Fibroblast of pulmonary artery (primary cell): ENCODE measurements at regions not wholly inside any gene's neighbourhood (a gene's known extent, or its start where the extent isn't known, plus 50 kb on each side); places are given as distances from the start of the nearest gene placed in this dataset.

ENCODE experiments used
- DNase-seq: peaks from one replicate; pipeline ENCODE4 v3.0.0-alpha.2; 2010; ENCODE audit warnings: low read depth
- H3K4me3 ChIP-seq: replicated peaks from 2 replicates; pipeline ENCODE4 v1.5.1; 2011; ENCODE audit warnings: low read depth, mild to moderate bottlenecking, control low read depth, low read length, moderate library complexity
- TF ChIP-seq, protein P1 (sequence below): IDR thresholded peaks from 2 replicates; pipeline ENCODE4 v1.5.1; 2011; ENCODE audit warnings: mild to moderate bottlenecking, control low read depth, low read length, inconsistent platforms; ENCODE audit errors: missing control alignments

DNA sequence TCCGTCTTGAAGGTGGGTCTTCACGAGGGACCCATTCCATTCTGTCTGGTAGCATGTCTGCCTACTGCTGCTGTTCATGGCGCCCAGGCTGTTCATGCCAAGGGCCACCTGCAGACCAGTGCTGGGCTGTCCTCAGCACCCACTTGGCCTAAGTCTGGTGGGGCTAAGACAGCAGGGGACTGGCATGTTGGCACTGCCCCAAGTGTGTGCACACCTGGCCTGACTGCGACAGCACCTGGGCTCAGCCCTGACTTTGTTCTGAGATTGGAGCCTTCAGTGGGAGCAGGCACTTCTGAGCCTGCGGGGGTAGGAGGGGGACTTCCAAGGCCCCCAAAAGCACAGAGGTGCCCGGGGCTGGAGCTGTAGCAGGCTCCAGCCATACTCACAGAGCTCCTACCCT, 250.8 kb upstream of the EDNRB start:
- DNase-seq, result no peak
- TF ChIP-seq, protein P1, sequence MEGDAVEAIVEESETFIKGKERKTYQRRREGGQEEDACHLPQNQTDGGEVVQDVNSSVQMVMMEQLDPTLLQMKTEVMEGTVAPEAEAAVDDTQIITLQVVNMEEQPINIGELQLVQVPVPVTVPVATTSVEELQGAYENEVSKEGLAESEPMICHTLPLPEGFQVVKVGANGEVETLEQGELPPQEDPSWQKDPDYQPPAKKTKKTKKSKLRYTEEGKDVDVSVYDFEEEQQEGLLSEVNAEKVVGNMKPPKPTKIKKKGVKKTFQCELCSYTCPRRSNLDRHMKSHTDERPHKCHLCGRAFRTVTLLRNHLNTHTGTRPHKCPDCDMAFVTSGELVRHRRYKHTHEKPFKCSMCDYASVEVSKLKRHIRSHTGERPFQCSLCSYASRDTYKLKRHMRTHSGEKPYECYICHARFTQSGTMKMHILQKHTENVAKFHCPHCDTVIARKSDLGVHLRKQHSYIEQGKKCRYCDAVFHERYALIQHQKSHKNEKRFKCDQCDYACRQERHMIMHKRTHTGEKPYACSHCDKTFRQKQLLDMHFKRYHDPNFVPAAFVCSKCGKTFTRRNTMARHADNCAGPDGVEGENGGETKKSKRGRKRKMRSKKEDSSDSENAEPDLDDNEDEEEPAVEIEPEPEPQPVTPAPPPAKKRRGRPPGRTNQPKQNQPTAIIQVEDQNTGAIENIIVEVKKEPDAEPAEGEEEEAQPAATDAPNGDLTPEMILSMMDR, result no peak
- H3K4me3 ChIP-seq, result no peak overlapping the region

- DNase-seq, result no peak
- TF ChIP-seq, protein P1, result no peak
- H3K4me3 ChIP-seq, result no peak overlapping the region
Measured at GRCh38 chr13:78168981-78169380, 250.3 kb upstream of the EDNRB start.

DNA sequence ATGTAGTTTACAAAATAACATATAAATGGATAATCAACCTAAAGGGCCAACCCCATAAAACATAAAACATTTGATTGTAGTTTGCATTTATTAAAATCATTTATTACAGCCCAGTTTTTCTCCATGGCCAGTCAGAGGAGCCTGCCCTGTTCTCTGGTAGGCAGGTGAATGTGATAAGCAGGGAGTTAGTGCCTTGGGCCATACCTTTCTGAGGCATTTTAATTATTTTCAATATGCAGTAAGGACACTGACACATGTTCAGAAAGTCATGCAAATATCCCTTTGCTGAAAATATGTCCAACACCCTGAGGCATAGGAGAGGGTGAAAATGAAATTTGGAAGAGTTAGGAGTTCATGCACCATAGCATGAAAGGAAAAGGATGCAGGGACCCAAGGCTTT, 242.6 kb upstream of the EDNRB start:
- H3K4me3 ChIP-seq, result no peak overlapping the region
- DNase-seq, result no peak
- TF ChIP-seq, protein P1, result no peak

DNA sequence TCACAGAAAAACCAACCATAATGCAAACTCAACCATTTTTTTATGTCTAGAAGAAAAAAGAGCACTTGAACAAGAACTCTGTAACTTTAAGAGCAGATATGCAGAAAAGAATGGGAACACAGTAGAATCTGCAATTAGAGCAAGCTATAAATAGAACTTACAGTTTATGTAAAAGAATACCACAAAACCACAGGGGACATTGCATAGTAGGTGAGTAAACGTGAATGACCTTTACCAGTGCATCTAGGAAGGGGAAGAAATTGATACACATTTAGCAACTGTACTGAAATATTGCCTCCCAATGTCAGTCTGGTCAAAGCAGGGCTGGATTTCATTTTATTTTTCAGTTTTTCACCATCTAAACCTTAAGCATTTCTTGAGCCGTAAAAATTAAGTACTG, 242.2 kb upstream of the EDNRB start:
- DNase-seq, result peak; percentile 32
- no peak overlapping the region for H3K4me3 ChIP-seq
- TF ChIP-seq, protein P1, result no peak

- TF ChIP-seq, protein P1, result no peak
- H3K4me3 ChIP-seq, result no peak overlapping the region
- DNase-seq, result no peak
Measured at GRCh38 chr13:78152415-78152814, 233.8 kb upstream of the EDNRB start.

- peak; percentile 89 for DNase-seq
- no peak overlapping the region for H3K4me3 ChIP-seq
- TF ChIP-seq, protein P1, result no peak
Measured at GRCh38 chr13:78147905-78148304, 229.3 kb upstream of the EDNRB start.

DNA sequence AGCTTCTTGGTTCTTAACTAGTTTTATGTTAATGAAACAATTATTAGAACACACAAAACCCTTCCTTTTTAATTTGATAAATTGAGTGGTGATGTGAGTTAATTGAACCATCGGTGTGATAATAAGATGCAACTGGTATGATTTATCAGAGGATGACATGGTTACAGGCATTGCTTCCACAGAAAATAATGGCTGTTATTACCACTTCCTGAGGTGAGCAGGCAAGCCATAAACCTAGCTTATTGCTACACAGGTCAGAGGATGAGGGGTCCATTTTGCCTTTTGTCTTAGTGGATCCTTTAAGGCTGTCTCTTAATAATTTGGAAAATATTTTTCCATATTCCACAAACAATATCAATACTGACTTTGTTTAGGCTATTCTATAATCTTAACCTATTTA, 226.6 kb upstream of the EDNRB start:
- TF ChIP-seq, protein P1, result no peak
- no peak for DNase-seq
- H3K4me3 ChIP-seq, result no peak overlapping the region
